ENCODE measurements at regions not wholly inside any gene's neighbourhood (a gene's known extent, or its start where the extent isn't known, plus 50 kb on each side); places are given as distances from the start of the nearest gene placed in this dataset.

DNA sequence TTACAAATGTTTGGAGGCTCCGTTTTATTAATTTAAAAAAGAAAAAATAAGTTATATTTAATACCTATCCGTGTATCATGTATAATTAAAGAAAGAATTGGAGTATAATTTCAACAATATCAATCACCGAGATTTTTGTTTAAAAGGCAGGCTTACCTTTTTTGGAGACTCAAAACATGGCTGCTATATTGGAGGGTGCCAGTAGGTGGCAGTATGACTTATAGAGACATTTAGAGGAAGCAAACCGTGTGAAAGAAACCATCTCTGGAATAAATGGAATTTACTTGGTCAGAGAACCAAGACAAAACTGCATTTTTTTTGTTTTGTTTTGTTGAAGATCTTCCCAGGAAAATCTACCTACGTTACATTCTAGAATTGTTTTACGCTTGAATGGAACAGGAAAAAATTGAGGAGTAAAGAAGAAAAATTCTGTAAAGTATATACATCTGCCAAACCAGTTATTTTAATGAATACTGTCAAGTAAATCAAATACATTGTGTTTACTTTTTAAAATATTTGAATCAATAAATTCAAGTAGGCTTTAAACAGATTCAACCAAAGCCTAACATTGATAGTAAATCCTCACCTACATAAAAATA, 802.6 kb upstream of the ALCAM start:
- 72% methylated on average over 6 of the region's 6 CpGs; no CpG with 5 or more reads in 1 of the 2 experiments for WGBS, 2 experiments (ENCODE audit: extremely low coverage in 1 of 2, insufficient coverage in 1 of 2, insufficient read length in 1 of 2, insufficient replicate concordance in 2 of 2, low coverage in 1 of 2, low lambda C conversion rate in 2 of 2, missing lambda C conversion rate in 1 of 2)
- H3K23me2 ChIP-seq (ENCODE audit: low read depth, low read length) = no peaks in the 10 kb centered on the region
- H3K4me1 ChIP-seq (replicated peaks in 1 of 4; ENCODE audit: control insufficient read depth in 3 of 4, insufficient read depth in 4 of 4, low read length in 3 of 4) = no peaks in the 10 kb centered on the region

More for the DNA sequence above, 802.6 kb upstream of the ALCAM start:
- no peak overlapping the region for H4K8ac ChIP-seq (ENCODE audit: extremely low read depth, insufficient read depth, low read length)
- no peaks in the 10 kb centered on the region for H3K36me3 ChIP-seq (ENCODE audit: control insufficient read depth in 2 of 4, insufficient read depth in 4 of 4, low read length in 3 of 4)
- H4K91ac ChIP-seq (replicated peaks; ENCODE audit: insufficient read length, low read length) = no peak overlapping the region
- no peak for TF ChIP-seq CBX5 (IDR thresholded peaks at IDR 0.05; ENCODE audit: low read depth, low read length)
- TF ChIP-seq BRCA1 (IDR thresholded peaks at IDR 0.05; ENCODE audit: low read depth, low read length) = no peak
- TF ChIP-seq MAFK (IDR thresholded peaks at IDR 0.05; ENCODE audit: low read depth, low read length) = no peak
- TF ChIP-seq RAD21 (IDR thresholded peaks at IDR 0.05 in 1 of 2, conservative IDR thresholded peaks at IDR 0.05 in 1 of 2; ENCODE audit: low read depth in 2 of 2, low read length in 2 of 2) = peak; percentile 59 to 68
- TF ChIP-seq, protein P1, sequence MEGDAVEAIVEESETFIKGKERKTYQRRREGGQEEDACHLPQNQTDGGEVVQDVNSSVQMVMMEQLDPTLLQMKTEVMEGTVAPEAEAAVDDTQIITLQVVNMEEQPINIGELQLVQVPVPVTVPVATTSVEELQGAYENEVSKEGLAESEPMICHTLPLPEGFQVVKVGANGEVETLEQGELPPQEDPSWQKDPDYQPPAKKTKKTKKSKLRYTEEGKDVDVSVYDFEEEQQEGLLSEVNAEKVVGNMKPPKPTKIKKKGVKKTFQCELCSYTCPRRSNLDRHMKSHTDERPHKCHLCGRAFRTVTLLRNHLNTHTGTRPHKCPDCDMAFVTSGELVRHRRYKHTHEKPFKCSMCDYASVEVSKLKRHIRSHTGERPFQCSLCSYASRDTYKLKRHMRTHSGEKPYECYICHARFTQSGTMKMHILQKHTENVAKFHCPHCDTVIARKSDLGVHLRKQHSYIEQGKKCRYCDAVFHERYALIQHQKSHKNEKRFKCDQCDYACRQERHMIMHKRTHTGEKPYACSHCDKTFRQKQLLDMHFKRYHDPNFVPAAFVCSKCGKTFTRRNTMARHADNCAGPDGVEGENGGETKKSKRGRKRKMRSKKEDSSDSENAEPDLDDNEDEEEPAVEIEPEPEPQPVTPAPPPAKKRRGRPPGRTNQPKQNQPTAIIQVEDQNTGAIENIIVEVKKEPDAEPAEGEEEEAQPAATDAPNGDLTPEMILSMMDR (IDR thresholded peaks at IDR 0.05; ENCODE audit: control extremely low read depth in 1 of 3, insufficient read depth in 1 of 3, low read depth in 1 of 3, low read length in 3 of 3) = peak in 2 of 3 experiments; percentile 34 to 59; a peak in 2 of 4 replicates
- H3K4me2 ChIP-seq (ENCODE audit: insufficient read depth in 1 of 2, low read depth in 2 of 2, low read length in 2 of 2) = no peak overlapping the region
- H3K79me1 ChIP-seq (ENCODE audit: low read depth, low read length) = no peaks in the 10 kb centered on the region
- no peak for FAIRE-seq
- H2AK5ac ChIP-seq (ENCODE audit: low read depth, low read length) = no peak overlapping the region
- H2BK5ac ChIP-seq (ENCODE audit: low read depth, low read length) = no peak overlapping the region
- no peak overlapping the region for H3K27ac ChIP-seq (ENCODE audit: low read depth, low read length)
- H3K4ac ChIP-seq (replicated peaks; ENCODE audit: insufficient read length, low read depth, low read length) = no peak overlapping the region
- peak in 1 of 2 experiments; percentile 77 for DNase-seq (ENCODE audit: low read depth in 1 of 2, low spot score in 2 of 2)
- no peaks in the 10 kb centered on the region for H3K27me3 ChIP-seq (replicated peaks in 1 of 4; ENCODE audit: control insufficient read depth in 3 of 4, extremely low read depth in 1 of 4, insufficient read depth in 3 of 4, low read length in 3 of 4)
- H2AFZ ChIP-seq (ENCODE audit: low read length) = no peak overlapping the region
- ChIA-PET POLR2A (ENCODE audit: partially characterized antibody) (no interaction called here), CTCF (ENCODE audit: partially characterized antibody) (interaction anchor here (0.9 to 1.0 kb wide), 5 partner anchors 9 to 811 kb away, joined by 3 to 5 read pairs (median 3); no protein-coding TSS in a partner anchor)
- no peak overlapping the region for H2BK15ac ChIP-seq (ENCODE audit: low read length)
- no peaks in the 10 kb centered on the region for H3K9me3 ChIP-seq (ENCODE audit: insufficient read depth in 2 of 2, low read depth in 1 of 2, low read length in 1 of 2)
- H2BK20ac ChIP-seq (ENCODE audit: low read length) = no peak overlapping the region
- no peak overlapping the region for H3K56ac ChIP-seq (replicated peaks; ENCODE audit: insufficient read length, low read depth, low read length)
- no peak overlapping the region for H3K23ac ChIP-seq (ENCODE audit: insufficient read length)
- no peak overlapping the region for H2BK120ac ChIP-seq (replicated peaks; ENCODE audit: low read depth, low read length)
- no peak overlapping the region for H4K5ac ChIP-seq (ENCODE audit: insufficient read length, low read depth, low read length)
- no peak overlapping the region for H3K4me3 ChIP-seq (ENCODE audit: extremely low read depth in 1 of 4, insufficient read depth in 2 of 4, low read depth in 3 of 4, low read length in 4 of 4)
- no peaks in the 10 kb centered on the region for H3K79me2 ChIP-seq (ENCODE audit: control insufficient read depth in 1 of 2, insufficient read depth in 2 of 2, low read length in 2 of 2)
- no peak overlapping the region for H3K14ac ChIP-seq (ENCODE audit: insufficient read length)
- no peak overlapping the region for H3K18ac ChIP-seq (ENCODE audit: extremely low read depth, low read length)
- no peak overlapping the region for H3K9ac ChIP-seq (replicated peaks in 1 of 4; ENCODE audit: extremely low read depth in 1 of 4, low read depth in 3 of 4, low read length in 3 of 4)
- no peak overlapping the region for H2BK12ac ChIP-seq (ENCODE audit: low read depth, low read length)
- no peaks in the 10 kb centered on the region for H4K20me1 ChIP-seq (replicated peaks in 1 of 2; ENCODE audit: control insufficient read depth in 1 of 2, insufficient read depth in 2 of 2, low read length in 2 of 2)
